GM12864 (cell line): ENCODE measurements at regions not wholly inside any gene's neighbourhood (a gene's known extent, or its start where the extent isn't known, plus 50 kb on each side); places are given as distances from the start of the nearest gene placed in this dataset.
"Not testable (repeated sequence)": the region's sequence is repeated elsewhere in the genome, so short reads cannot be mapped to it uniquely, and the experiment has no call there.

Source experiments
- DNase-seq: peaks from one replicate; pipeline ENCODE4 v3.0.0-alpha.2; 2011; ENCODE audit warnings: low read depth
- H3K4me3 ChIP-seq: 2 replicates; pipeline ENCODE4 v1.5.1; 2011; ENCODE audit warnings: mild to moderate bottlenecking, low read depth, low read length, control low read depth

DNA sequence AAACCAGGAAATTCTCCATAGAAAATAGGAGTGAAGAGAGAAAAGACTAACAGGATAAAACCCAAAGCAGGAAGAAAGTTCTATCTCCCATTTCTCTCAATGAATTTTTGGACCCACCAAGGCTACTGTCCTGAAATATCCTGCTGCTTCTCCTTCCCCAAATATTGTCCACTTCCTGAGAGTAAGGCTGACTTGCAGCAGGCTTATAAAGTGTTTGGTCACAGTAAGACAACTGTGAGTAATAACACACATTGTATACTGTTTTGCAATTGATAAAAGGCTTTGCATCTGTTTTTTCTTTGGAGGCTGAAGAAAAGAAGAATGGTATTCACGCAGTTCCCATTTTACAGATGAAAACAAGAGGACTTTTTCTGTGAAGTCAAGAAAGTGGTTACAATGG, 52.8 kb downstream of the FOXD4L6 start:
- not testable (repeated sequence) for DNase-seq, H3K4me3 ChIP-seq

- peak overlapping the region; percentile 47 for H3K4me3 ChIP-seq
- DNase-seq, result not testable (repeated sequence)
Observed at GRCh38 chr9:41074356-41074942, 54.0 kb downstream of the FOXD4L6 start.

- not testable (repeated sequence) for DNase-seq, H3K4me3 ChIP-seq
Observed at GRCh38 chr9:41073471-41074243, 54.8 kb downstream of the FOXD4L6 start.

- not testable (repeated sequence) for DNase-seq, H3K4me3 ChIP-seq
Observed at GRCh38 chr9:41064125-41064795, 64.2 kb downstream of the FOXD4L6 start.

- H3K4me3 ChIP-seq, DNase-seq: not testable (repeated sequence)
Observed at GRCh38 chr9:41063243-41063642, 65.2 kb downstream of the FOXD4L6 start.

DNA sequence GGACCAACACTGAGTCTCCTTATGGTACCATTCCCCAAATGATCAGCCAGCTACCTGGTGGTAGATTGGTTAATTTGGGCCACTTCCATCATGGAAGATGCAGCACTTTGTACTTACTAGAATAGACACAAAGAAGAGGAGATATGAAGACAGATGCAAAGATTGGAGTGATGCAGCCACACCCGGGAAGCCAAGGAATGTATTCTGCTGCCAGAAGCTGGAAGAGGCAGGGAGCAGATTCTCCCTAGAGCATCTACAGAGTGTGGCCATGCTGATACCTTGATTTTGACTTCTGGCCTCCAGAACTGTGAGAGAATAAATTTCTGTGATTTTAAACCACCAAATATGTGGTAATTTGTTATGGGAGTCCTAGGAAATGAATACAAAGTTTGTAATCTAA, 68.9 kb downstream of the FOXD4L6 start:
- not testable (repeated sequence) for H3K4me3 ChIP-seq, DNase-seq

- not testable (repeated sequence) for DNase-seq, H3K4me3 ChIP-seq
Observed at GRCh38 chr9:41053666-41054363, 74.7 kb downstream of the FOXD4L6 start.

DNA sequence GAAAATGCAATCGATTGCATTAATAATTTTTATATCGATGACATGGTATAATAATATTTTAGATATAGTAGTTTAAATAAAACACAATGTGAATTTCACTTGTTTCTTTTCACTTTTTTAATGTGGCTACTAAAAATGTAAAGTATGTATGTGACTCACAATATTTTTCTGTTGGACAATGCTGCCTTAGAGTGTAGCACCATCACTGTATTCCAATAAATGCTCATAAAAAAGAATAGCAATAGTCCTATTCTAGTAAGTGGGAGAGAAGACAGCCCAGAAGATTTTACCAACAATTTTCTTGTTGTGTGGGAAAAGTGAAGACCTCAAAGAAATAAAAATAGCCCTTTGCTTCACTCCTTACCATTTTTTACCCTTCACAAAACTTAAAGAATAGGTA, 79.8 kb downstream of the FOXD4L6 start:
- not testable (repeated sequence) for DNase-seq, H3K4me3 ChIP-seq

DNA sequence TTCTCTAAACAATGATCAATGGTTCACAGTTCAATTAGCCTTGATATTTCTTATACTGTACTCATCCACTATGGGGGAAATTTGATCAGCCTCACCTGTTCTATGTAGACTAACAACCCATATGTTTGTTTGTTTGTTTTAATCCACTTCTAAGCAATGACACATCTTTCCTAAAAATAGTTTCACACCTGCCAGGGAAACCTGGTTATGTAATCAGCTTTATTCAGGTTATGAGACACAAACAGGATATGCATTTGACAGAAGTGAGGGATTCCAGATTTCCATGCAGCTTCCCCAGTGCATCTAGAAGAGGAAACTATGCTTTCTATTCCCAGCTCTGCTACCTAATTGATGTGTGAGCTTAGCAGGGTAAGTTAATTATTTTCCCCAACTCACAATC, 80.7 kb downstream of the FOXD4L6 start:
- not testable (repeated sequence) for DNase-seq, H3K4me3 ChIP-seq

GRCh38 chr9:41044930-41045329, 83.6 kb downstream of the FOXD4L6 start:
- not testable (repeated sequence) for DNase-seq, H3K4me3 ChIP-seq

- H3K4me3 ChIP-seq, DNase-seq: not testable (repeated sequence)
Observed at GRCh38 chr9:41043433-41043832, 85.0 kb downstream of the FOXD4L6 start.

- not testable (repeated sequence) for H3K4me3 ChIP-seq, DNase-seq
Observed at GRCh38 chr9:41042111-41042510, 86.4 kb downstream of the FOXD4L6 start.

DNA sequence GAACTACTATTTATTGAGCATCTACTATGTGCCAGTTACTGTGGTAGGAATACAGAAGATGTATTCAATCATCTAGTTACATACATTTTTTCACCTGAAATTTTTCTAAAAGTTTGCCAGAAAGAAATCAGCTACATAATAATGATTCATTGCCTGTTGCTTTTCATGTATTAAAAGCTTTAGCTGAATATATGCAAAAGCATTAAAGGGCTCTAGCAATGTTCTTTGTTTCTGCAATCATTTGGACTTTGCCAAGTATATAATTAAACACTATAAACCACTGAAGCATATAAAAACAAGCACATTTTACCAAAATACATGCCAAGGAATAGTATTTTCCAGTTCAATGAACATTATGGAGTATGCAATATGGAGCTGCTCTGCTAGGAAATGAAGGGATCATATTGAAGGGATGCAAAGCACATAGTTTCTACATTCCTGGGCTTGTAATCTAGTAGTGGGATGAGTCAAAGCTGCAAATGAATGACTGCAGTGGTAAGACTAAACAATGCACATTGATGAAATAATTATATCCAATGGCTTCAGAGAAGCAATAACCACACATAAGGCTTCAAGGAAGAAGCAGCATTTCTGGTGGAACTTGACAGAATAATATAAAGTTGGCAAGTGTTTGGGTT, 87.7 kb downstream of the FOXD4L6 start:
- H3K4me3 ChIP-seq, DNase-seq: not testable (repeated sequence)

GRCh38 chr9:41035276-41035675, 93.2 kb downstream of the FOXD4L6 start:
- not testable (repeated sequence) for H3K4me3 ChIP-seq, DNase-seq

DNA sequence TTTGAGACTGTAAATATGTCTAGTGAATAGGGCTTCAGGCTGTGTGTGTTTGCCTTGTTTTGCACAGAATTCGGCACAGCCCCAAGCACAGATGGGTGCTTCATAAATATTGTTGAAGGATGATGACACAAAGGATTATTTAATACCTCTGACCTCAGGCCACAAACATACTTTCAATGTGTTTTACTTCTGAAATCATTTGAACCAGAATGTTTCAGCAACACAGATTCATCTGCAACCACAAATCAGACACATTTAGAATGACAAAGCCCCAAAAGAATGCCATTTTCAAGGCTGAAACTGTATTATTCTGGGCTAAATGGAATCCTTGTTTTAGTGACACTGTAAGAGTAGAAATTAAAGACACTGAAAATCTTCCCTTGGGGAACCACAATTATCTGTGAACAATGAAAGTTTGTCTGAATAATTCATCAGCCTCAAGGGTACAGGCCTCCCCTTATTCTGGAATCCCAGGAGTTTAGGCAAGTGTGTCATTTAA, 93.7 kb downstream of the FOXD4L6 start:
- not testable (repeated sequence) for H3K4me3 ChIP-seq, DNase-seq

DNA sequence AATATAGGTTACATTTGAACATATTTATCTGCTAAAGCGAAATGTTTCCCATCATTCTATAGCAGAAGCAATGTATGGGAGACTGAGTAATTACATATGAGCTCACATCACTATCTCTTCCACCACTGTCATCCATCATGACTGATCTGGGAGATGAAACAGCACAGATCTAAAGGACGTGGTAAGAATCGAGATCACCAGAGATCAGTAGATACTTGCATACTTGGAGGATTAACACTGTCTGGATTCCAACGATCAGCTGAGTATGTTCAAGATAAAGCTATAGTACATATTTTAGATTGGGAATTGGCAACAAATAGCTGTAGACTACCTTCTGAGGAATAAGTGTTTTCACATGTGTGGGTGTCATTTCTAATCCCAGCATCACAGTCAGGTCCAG, 94.6 kb downstream of the FOXD4L6 start:
- not testable (repeated sequence) for DNase-seq, H3K4me3 ChIP-seq

GRCh38 chr9:41033360-41033759, 95.1 kb downstream of the FOXD4L6 start:
- not testable (repeated sequence) for H3K4me3 ChIP-seq, DNase-seq

- not testable (repeated sequence) for DNase-seq
Observed at GRCh38 chr9:41026912-41027676, 101.4 kb downstream of the FOXD4L6 start.

More at GRCh38 chr9:41026912-41027676, 101.4 kb downstream of the FOXD4L6 start:
- H3K4me3 ChIP-seq, result not testable (repeated sequence)
